HL-60 (cell line): ENCODE measurements at regions not wholly inside any gene's neighbourhood (a gene's known extent, or its start where the extent isn't known, plus 50 kb on each side); places are given as distances from the start of the nearest gene placed in this dataset.

ENCODE experiments used
- DNase-seq, 2 experiments: peaks; one replicate each; pipeline ENCODE4 v3.0.0-alpha.2; 2010 to 2020; ENCODE audit warnings: low read depth in 1 of 2, low spot score in 1 of 2
- H3K27ac ChIP-seq: fragments of 250-450 bp; sonication (Bioruptor Pico); replicated peaks from 2 replicates; pipeline ENCODE4 v1.5.1; 2020; ENCODE audit warnings: mild to moderate bottlenecking, moderate library complexity
- H3K27me3 ChIP-seq: fragments of 250-450 bp; sonication (Bioruptor Pico); 2 replicates; pipeline ENCODE4 v1.5.1; 2021; ENCODE audit warnings: mild to moderate bottlenecking, moderate library complexity; ENCODE audit not compliant: insufficient read depth, poor library complexity, severe bottlenecking
- H3K4me3 ChIP-seq: replicated peaks from 2 replicates; pipeline ENCODE4 v1.5.1; 2011; ENCODE audit warnings: mild to moderate bottlenecking, control low read depth, low read length; ENCODE audit not compliant: insufficient read depth
- CTCF ChIP-seq: IDR thresholded peaks from one replicate; pipeline ENCODE4 v1.5.1; 2011; ENCODE audit warnings: low read length, control low read depth, inconsistent platforms; ENCODE audit not compliant: insufficient read depth
- GABPA ChIP-seq: IDR thresholded peaks from 2 replicates; pipeline ENCODE4 v1.6.1; 2012; ENCODE audit warnings: low read depth
- POLR2AphosphoS5 ChIP-seq: IDR thresholded peaks from 2 replicates; pipeline ENCODE4 v1.6.1; 2012; ENCODE audit warnings: low read depth
- REST ChIP-seq: IDR thresholded peaks from 2 replicates; pipeline ENCODE4 v1.6.1; 2012; ENCODE audit warnings: low read depth; ENCODE audit not compliant: insufficient replicate concordance
- SPI1 ChIP-seq: IDR thresholded peaks from 2 replicates; pipeline ENCODE4 v1.6.1; 2012; ENCODE audit warnings: low read depth, mild to moderate bottlenecking, borderline replicate concordance

GRCh38 chr10:1961989-1962388 is 224.7 kb upstream of the ADARB2 start:
- DNase-seq, result no peak
- Histone ChIP-seq H3K27me3 (no peaks in the 10 kb centered on the region), H3K4me3 (no peak overlapping the region), H3K27ac (no peak overlapping the region)
- TF ChIP-seq POLR2AphosphoS5 (no peak), REST (no peak), GABPA (no peak), CTCF (no peak), SPI1 (no peak)

- Histone ChIP-seq H3K27ac (no peak overlapping the region), H3K27me3 (no peaks in the 10 kb centered on the region), H3K4me3 (no peak overlapping the region)
- TF ChIP-seq GABPA (no peak), POLR2AphosphoS5 (no peak), SPI1 (no peak), REST (no peak)
- no peak for DNase-seq
Observed at GRCh38 chr10:1960982-1961381, 223.7 kb upstream of the ADARB2 start.

GRCh38 chr10:1957057-1957456 is 219.7 kb upstream of the ADARB2 start:
- Histone ChIP-seq H3K27ac (no peak overlapping the region), H3K4me3 (no peak overlapping the region), H3K27me3 (no peaks in the 10 kb centered on the region)
- DNase-seq, result no peak
- no peak for TF ChIP-seq POLR2AphosphoS5
- no peak for TF ChIP-seq GABPA
- no peak for TF ChIP-seq REST
- no peak for TF ChIP-seq SPI1
- no peak for TF ChIP-seq CTCF

- no peak overlapping the region for H3K4me3 ChIP-seq
- no peak for DNase-seq
- TF ChIP-seq POLR2AphosphoS5 (no peak), REST (no peak), GABPA (no peak), CTCF (no peak), SPI1 (no peak)
Observed at GRCh38 chr10:1954300-1954699, 217.0 kb upstream of the ADARB2 start.

More at GRCh38 chr10:1954300-1954699, 217.0 kb upstream of the ADARB2 start:
- Histone ChIP-seq H3K27ac (no peak overlapping the region), H3K27me3 (no peaks in the 10 kb centered on the region)
